ENCODE measurements at regions not wholly inside any gene's neighbourhood (a gene's known extent, or its start where the extent isn't known, plus 50 kb on each side); places are given as distances from the start of the nearest gene placed in this dataset.

- H2BK120ac ChIP-seq (ENCODE audit: low read depth, low read length) = no peak overlapping the region
- H2AK9ac ChIP-seq (replicated peaks; ENCODE audit: low read depth, low read length, poor library complexity) = no peak overlapping the region
- H3K18ac ChIP-seq (ENCODE audit: low read depth, low read length) = no peak overlapping the region
- WGBS, 2 experiments (ENCODE audit: extremely low coverage in 2 of 2, insufficient read length in 1 of 2) = no CpG with 5 or more reads among the region's 2 CpGs
- H3K27me3 ChIP-seq (ENCODE audit: control insufficient read depth, insufficient read depth, low read length) = no peaks in the 10 kb centered on the region
- no peaks in the 10 kb centered on the region for H3K9me3 ChIP-seq (ENCODE audit: control insufficient read depth, insufficient read depth, low read length)
- DNase-seq = no peak
- no peak overlapping the region for H3K56ac ChIP-seq (ENCODE audit: extremely low read depth, insufficient read depth, low read length)
- CTCF ChIA-PET = no interaction called here
- H3K9ac ChIP-seq (ENCODE audit: low read depth, low read length) = no peak overlapping the region
- H4K8ac ChIP-seq (ENCODE audit: low read depth in 2 of 2, low read length in 2 of 2) = no peak overlapping the region
- in situ Hi-C loops (cut with MboI; ENCODE audit: low sequenced_read_pairs) = no loop called here
- no peak overlapping the region for H3K4me3 ChIP-seq (ENCODE audit: insufficient read depth, low read depth, low read length)
- no peak overlapping the region for H2BK15ac ChIP-seq (ENCODE audit: low read depth, low read length)
- ATAC-seq (ENCODE audit: low read depth) = no peak
- intact Hi-C loops (cut with micrococcal nuclease) = no loop called here
- dilution Hi-C loops (cut with HindIII; ENCODE audit: low sequenced_read_pairs, unreplicated experiment) = no loop called here
- H4K5ac ChIP-seq (ENCODE audit: low read depth, low read length) = no peak overlapping the region
- H2BK20ac ChIP-seq (ENCODE audit: low read depth, low read length) = no peak overlapping the region
- TF ChIP-seq RAD21 (IDR thresholded peaks at IDR 0.05; ENCODE audit: low read length) (no peak), CHD1 (IDR thresholded peaks at IDR 0.05; ENCODE audit: low read depth, low read length) (no peak), CEBPB (IDR thresholded peaks at IDR 0.05; ENCODE audit: low read depth, low read length) (no peak), CTCF (conservative IDR thresholded peaks at IDR 0.05; ENCODE audit: low read depth, low read length) (no peak), BHLHE40 (IDR thresholded peaks at IDR 0.05; ENCODE audit: low read depth, low read length) (no peak)
- no peak overlapping the region for H2AFZ ChIP-seq (replicated peaks; ENCODE audit: low read length, poor library complexity)
- no peak overlapping the region for H3K4me2 ChIP-seq (ENCODE audit: low read depth, low read length)
- no peak overlapping the region for H3K14ac ChIP-seq (replicated peaks; ENCODE audit: low read depth, low read length)
- BruUV-seq (replicated peaks) = no TSS peak
- no peak overlapping the region for H3K27ac ChIP-seq (ENCODE audit: insufficient read depth, low read length)
- POLR2A ChIA-PET (ENCODE audit: unreplicated experiment) = no interaction called here
- H2AK5ac ChIP-seq (ENCODE audit: low read depth, low read length) = no peak overlapping the region
- no peak overlapping the region for H2BK5ac ChIP-seq (ENCODE audit: low read depth, low read length, poor library complexity, severe bottlenecking)
- H3K9me1 ChIP-seq (ENCODE audit: insufficient read depth, low read length) = peaks cover 11% of the 10 kb centered on the region
- H3K79me1 ChIP-seq (ENCODE audit: low read depth in 1 of 2, low read length in 2 of 2) = peaks cover 3 to 9% of the 10 kb centered on the region in 2 experiments; a peak in 2 of 4 replicates
- no peak overlapping the region for H3K23ac ChIP-seq (ENCODE audit: low read depth, low read length)
- H3K4ac ChIP-seq (ENCODE audit: low read depth, low read length) = no peak overlapping the region
- H4K91ac ChIP-seq (ENCODE audit: insufficient read depth, low read depth, low read length) = no peak overlapping the region
- peaks cover 4% of the 10 kb centered on the region for H3K4me1 ChIP-seq (ENCODE audit: control insufficient read depth, insufficient read depth, low read length)
- peaks cover 50% of the 10 kb centered on the region for H3K36me3 ChIP-seq (ENCODE audit: control insufficient read depth, insufficient read depth, low read length)
- H4K20me1 ChIP-seq (ENCODE audit: insufficient read depth, low read length) = no peaks in the 10 kb centered on the region
Observed at GRCh38 chr14:71734885-71735284, 197.3 kb upstream of the RGS6 start.
